GM19351 (cell line): ENCODE measurements at regions not wholly inside any gene's neighbourhood (a gene's known extent, or its start where the extent isn't known, plus 50 kb on each side); places are given as distances from the start of the nearest gene placed in this dataset.

Experiments used
- ATAC-seq: cut with Tn5 transposase; IDR thresholded peaks from one replicate; pipeline ENCODE4 v1.9.1; 2021; ENCODE audit warnings: mild to moderate bottlenecking, moderate library complexity; ENCODE audit not compliant: unreplicated experiment

GRCh38 chr5:44868541-44868940 is 59.8 kb downstream of the MRPS30 start:
- ATAC-seq = no peak

GRCh38 chr5:44869928-44870327 is 61.2 kb downstream of the MRPS30 start:
- ATAC-seq = no peak

- ATAC-seq = no peak
Measured at GRCh38 chr5:44870430-44870829, 61.7 kb downstream of the MRPS30 start.

- ATAC-seq = no peak
Measured at GRCh38 chr5:44871401-44871800, 62.7 kb downstream of the MRPS30 start.

GRCh38 chr5:44875661-44876605 is 67.2 kb downstream of the MRPS30 start:
- peak; percentile 99 for ATAC-seq

- no peak for ATAC-seq
Measured at GRCh38 chr5:44881266-44881665, 72.5 kb downstream of the MRPS30 start.

GRCh38 chr5:44884036-44884435 is 75.3 kb downstream of the MRPS30 start:
- ATAC-seq = no peak

- ATAC-seq = peak; percentile 94
Measured at GRCh38 chr5:44885903-44886302, 77.2 kb downstream of the MRPS30 start.

GRCh38 chr5:44887722-44888121 is 79.0 kb downstream of the MRPS30 start:
- no peak for ATAC-seq

GRCh38 chr5:44888435-44888834 is 79.7 kb downstream of the MRPS30 start:
- ATAC-seq = no peak

- no peak for ATAC-seq
Measured at GRCh38 chr5:44891116-44891515, 82.4 kb downstream of the MRPS30 start.

GRCh38 chr5:44900273-44900954 is 91.7 kb downstream of the MRPS30 start:
- peak; percentile 49 for ATAC-seq

- no peak for ATAC-seq
Measured at GRCh38 chr5:44907396-44907795, 98.6 kb downstream of the MRPS30 start.

- ATAC-seq = no peak
Measured at GRCh38 chr5:44909004-44909403, 100.3 kb downstream of the MRPS30 start.

- ATAC-seq = no peak
Measured at GRCh38 chr5:44911501-44911900, 102.8 kb downstream of the MRPS30 start.

GRCh38 chr5:44914221-44914620 is 105.5 kb downstream of the MRPS30 start:
- ATAC-seq = no peak

- ATAC-seq = no peak
Measured at GRCh38 chr5:44919560-44919959, 110.8 kb downstream of the MRPS30 start.

- no peak for ATAC-seq
Measured at GRCh38 chr5:44927115-44927733, 118.5 kb downstream of the MRPS30 start.

- ATAC-seq = peak; percentile 95
Measured at GRCh38 chr5:44932922-44933585, 124.3 kb downstream of the MRPS30 start.

GRCh38 chr5:44933686-44934085 is 124.9 kb downstream of the MRPS30 start:
- ATAC-seq = peak; percentile 1

- no peak for ATAC-seq
Measured at GRCh38 chr5:44935262-44935661, 126.5 kb downstream of the MRPS30 start.
